Choroid plexus epithelial cell (primary cell): ENCODE measurements at regions not wholly inside any gene's neighbourhood (a gene's known extent, or its start where the extent isn't known, plus 50 kb on each side); places are given as distances from the start of the nearest gene placed in this dataset.
A peak's percentile ranks its signal among the peaks of the same experiment; 100 is the strongest.

Experiments used
- DNase-seq: peaks from one replicate; pipeline ENCODE4 v3.0.0-alpha.2; 2010; ENCODE audit warnings: low read depth
- H3K4me3 ChIP-seq: 2 replicates; pipeline ENCODE4 v1.5.1; 2011; ENCODE audit warnings: low read depth, mild to moderate bottlenecking, control low read depth, low read length, moderate library complexity
- TF ChIP-seq, protein P1 (sequence below): conservative IDR thresholded peaks from 2 replicates; pipeline ENCODE4 v1.5.1; 2011; ENCODE audit warnings: low read depth, mild to moderate bottlenecking, control low read depth, inconsistent platforms, low read length, moderate library complexity

DNA sequence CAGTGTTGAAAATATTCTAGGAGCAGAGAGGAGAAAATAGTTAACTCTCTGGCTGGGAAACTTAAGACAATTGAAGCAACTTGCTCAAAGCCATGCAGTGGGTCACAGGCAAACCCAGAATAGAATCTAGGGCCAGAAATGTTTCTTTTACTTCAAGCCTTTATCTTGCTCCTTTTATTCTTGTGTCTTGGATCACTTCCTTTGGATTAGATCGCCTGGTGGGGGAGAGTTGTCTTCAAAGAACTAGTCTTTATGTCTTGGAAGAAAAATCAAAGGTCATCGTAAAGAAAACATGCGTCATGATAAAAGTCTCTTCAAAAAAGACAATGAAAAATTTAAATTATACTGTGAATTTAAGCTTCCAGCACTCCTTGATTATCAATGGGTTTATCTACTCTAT lies 493.6 kb upstream of the USP24 start:
- DNase-seq = peak; percentile 36
- no peak overlapping the region for H3K4me3 ChIP-seq
- TF ChIP-seq, protein P1, sequence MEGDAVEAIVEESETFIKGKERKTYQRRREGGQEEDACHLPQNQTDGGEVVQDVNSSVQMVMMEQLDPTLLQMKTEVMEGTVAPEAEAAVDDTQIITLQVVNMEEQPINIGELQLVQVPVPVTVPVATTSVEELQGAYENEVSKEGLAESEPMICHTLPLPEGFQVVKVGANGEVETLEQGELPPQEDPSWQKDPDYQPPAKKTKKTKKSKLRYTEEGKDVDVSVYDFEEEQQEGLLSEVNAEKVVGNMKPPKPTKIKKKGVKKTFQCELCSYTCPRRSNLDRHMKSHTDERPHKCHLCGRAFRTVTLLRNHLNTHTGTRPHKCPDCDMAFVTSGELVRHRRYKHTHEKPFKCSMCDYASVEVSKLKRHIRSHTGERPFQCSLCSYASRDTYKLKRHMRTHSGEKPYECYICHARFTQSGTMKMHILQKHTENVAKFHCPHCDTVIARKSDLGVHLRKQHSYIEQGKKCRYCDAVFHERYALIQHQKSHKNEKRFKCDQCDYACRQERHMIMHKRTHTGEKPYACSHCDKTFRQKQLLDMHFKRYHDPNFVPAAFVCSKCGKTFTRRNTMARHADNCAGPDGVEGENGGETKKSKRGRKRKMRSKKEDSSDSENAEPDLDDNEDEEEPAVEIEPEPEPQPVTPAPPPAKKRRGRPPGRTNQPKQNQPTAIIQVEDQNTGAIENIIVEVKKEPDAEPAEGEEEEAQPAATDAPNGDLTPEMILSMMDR = no peak

DNA sequence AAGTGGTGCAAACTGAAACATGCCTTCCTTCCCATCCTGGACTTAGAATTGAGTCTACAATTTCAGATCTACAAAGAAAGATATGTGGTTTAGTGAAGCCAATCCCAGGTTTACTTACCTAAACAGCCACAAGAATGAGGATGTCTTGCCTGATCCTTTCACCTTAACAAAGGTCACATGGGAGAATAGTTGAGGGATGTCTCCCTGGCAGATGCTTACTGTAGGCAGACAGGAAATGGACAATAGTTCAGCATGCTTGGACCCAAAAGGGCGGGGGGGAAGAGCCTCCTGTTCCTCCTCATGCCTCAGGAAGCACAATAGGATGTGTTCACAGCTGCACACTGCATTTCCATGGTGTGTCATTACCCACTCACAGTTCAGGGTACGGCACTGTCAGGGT lies 492.7 kb upstream of the USP24 start:
- H3K4me3 ChIP-seq = no peak overlapping the region
- DNase-seq = no peak
- TF ChIP-seq, protein P1 = no peak

DNA sequence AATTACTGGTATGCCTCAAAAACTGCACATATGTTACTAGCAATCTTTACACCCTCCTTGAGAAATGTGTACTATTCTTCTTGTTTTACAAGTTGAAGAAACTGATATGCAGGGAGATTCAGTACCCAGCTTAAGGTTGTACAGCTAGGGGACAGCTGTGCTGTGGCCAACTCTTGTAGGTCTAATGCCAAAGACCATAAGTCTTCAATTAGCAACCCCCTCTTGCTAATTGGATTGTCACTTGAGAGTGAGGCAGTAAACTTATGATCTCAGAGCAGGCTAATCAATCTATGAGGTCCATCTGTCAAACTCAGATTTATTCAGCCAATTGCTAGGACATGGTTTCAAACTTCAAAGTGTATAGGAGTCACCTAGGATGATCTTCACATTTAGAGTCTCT lies 492.0 kb upstream of the USP24 start:
- H3K4me3 ChIP-seq = no peak overlapping the region
- TF ChIP-seq, protein P1 = no peak
- no peak for DNase-seq

DNA sequence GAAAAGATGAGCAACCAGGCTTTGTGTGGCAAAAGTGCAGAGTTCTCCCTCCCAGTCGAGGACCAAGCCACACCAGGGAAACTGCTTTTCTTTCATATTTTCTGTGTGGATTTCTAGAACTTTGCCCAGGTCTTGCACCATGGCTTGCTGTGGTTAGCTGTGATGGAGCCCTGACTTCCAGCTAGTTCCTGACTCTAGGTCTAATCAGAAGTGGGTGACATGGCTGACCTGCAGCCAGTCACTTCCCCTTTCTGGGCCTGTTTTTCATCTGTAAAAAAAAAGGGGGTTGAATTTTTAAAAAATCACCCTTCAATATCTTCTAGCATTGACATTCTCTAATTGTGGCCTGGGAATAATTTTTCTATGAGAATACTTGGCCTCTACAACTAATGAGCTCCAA lies 491.2 kb upstream of the USP24 start:
- TF ChIP-seq, protein P1 = no peak
- no peak overlapping the region for H3K4me3 ChIP-seq
- DNase-seq = no peak

DNA sequence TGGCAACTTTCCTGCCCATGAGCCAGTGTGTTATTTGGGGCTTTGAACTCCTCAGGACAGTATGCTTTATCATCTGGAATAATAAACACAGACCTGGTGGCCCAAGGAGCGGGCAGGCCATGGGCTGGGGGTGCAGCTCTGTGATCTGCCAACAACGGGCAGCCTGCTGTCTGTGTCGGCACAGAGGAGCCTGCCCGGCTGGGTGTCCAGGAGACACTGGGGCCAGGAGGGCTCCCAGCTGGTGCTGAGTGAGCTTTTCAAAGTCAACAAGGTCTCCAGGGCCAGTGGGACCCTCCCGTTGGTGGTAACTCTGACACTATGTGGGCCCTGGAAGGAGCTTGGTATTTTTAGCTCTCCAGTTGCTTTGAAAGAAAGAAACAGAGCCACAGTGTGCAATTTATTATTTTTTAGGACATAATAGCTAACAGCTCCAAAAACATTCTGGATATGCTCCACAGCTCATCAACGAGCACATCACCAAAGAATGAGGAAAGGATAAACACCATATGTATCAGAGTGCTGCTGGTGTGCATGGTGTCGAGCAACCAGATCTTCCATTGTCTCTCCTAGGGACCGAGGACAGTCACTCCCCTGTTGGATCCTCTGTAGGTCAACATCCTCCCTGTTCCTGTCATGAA lies 488.7 kb upstream of the USP24 start:
- DNase-seq = no peak
- TF ChIP-seq, protein P1 = no peak
- H3K4me3 ChIP-seq = no peak overlapping the region

DNA sequence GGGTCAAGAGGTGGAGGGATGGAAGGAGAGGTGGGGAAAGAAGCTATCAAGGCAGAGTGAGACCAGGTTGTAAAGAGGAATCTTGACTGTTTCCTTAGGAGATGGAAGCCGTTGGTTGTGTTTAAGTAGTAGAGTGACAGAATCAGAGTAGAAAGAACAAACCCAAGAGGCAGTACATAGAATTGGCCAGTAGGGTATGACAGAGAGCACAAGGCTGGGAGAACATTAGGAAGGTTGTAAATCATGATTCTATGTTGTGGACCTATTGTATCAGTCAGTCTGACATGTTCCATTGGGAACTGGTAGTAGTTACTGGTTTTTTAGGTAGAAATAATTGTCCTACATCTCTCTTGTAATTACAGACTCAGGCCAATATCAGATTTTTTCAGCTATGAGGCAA lies 486.9 kb upstream of the USP24 start:
- no peak overlapping the region for H3K4me3 ChIP-seq
- TF ChIP-seq, protein P1 = peak; percentile 92
- peak; percentile 80 for DNase-seq

DNA sequence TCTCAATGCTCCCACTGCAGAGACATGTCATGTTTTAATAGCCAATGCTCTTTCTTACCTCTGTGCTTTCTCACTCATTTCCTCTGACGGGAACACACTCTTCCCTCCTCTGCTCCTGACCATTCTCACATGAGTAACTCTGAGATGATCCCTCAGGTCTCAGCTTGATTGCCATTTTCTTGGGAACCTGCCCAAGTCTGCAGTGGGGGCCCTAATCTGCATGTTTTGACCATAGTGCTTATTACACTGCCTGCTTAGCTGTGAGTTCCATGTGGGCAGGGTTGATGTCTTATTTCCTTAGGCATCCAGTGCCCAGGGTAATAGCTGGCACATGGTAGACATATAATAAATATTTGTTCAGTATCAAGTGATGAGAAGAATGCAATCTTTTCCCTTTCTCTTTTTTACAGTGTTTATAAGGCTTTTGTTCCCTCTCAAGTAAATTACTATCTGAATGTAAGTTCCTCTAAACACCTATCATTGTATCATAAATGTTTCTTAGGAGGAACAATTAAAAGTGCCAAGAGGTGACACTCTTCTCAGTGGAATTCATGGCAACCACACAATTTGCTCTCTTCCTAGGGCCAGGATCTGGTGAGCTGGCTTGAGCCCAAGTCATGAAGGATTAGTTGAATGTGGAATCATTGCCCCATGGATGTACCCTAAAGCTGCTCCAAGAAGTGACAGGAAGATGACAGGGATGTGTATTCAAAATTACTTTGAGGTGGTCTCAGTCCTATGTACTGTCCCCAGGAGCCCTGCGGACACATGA lies 485.4 kb upstream of the USP24 start:
- TF ChIP-seq, protein P1 = no peak
- H3K4me3 ChIP-seq = no peak overlapping the region
- DNase-seq = no peak
